Body of pancreas (tissue), 4 donors: ENCODE measurements at regions not wholly inside any gene's neighbourhood (a gene's known extent, or its start where the extent isn't known, plus 50 kb on each side); places are given as distances from the start of the nearest gene placed in this dataset.
"Not testable (repeated sequence)": the region's sequence is repeated elsewhere in the genome, so short reads cannot be mapped to it uniquely, and the experiment has no call there.

ENCODE experiments used
- ATAC-seq: fragments of 150-250 bp; one replicate; pipeline ENCODE4 v1.9.1; 2016
- DNase-seq, 4 donors: peaks; one replicate each; pipeline ENCODE4 v3.0.0-alpha.2; 2019
- H3K27ac ChIP-seq, 4 donors: fragments of 200-600 bp; sonication (generic); 1 replicate in 3 of 4; 2 replicates in 1 of 4; pipeline versions ENCODE4 v1.5.1 to v1.6.1; 2016 to 2019; ENCODE audit warnings: mild to moderate bottlenecking in 1 of 4, mixed read lengths in 1 of 4, moderate library complexity in 1 of 4
- H3K27me3 ChIP-seq, 2 donors: fragments of 200-600 bp; sonication (generic); one replicate each; pipeline ENCODE4 v1.6.0; 2016; ENCODE audit warnings: mild to moderate bottlenecking in 1 of 2
- H3K36me3 ChIP-seq, 2 donors: fragments of 200-600 bp; sonication (generic); replicated peaks in 1 of 2; 2 replicates each; pipeline ENCODE4 v1.5.1; 2016; ENCODE audit warnings: low read depth in 2 of 2; ENCODE audit not compliant: insufficient read depth in 1 of 2
- H3K4me1 ChIP-seq: fragments of 200-600 bp; sonication (generic); one replicate; pipeline ENCODE4 v1.6.0; 2016
- H3K4me3 ChIP-seq, 2 donors: fragments of 200-600 bp; sonication (generic); 1 replicate in 1 of 2; 2 replicates in 1 of 2; pipeline ENCODE4 v1.5.1; 2016 to 2019
- H3K9me3 ChIP-seq, 3 donors: fragments of 200-600 bp; sonication (generic); 1 replicate in 2 of 3; 2 replicates in 1 of 3; pipeline ENCODE4 v1.5.1; 2016
- CTCF ChIP-seq, 7 experiments: fragments of 450-650 bp in 4 of 7; fragments of 200-600 bp in 3 of 7; sonication (generic) in 3 of 7; IDR thresholded peaks; one replicate each; pipeline ENCODE4 v1.5.1; 2016 to 2019; ENCODE audit warnings: antibody characterized with exemption in 7 of 7
- POLR2A ChIP-seq, 3 donors: fragments of 450-650 bp; IDR thresholded peaks; one replicate each; pipeline ENCODE4 v1.6.1; 2016; ENCODE audit warnings: antibody characterized with exemption in 3 of 3, mild to moderate bottlenecking in 2 of 3
- WGBS, 2 donors: methylation state at CpG; one replicate each; pipeline ENCODE4 v1.1.5; 2017; 5-methylcytosine and 5-hydroxymethylcytosine counted together
- intact Hi-C: fragments of 100-400 bp; cut with DNase I; formaldehyde crosslinking; loops from one replicate; pipeline ENCODE4 v1.15.1; 2023

GRCh38 chr1:38773483-38773882, 86.1 kb downstream of the RRAGC start:
- H3K4me3 ChIP-seq: no peak overlapping the region
- no peaks in the 10 kb centered on the region for H3K4me1 ChIP-seq
- no peaks in the 10 kb centered on the region for H3K36me3 ChIP-seq
- no peaks in the 10 kb centered on the region for H3K27me3 ChIP-seq
- no peak for ATAC-seq
- no peaks in the 10 kb centered on the region for H3K9me3 ChIP-seq
- intact Hi-C loops: no loop called here
- 25 to 60% methylated on average over 2 of the region's 2 CpGs for WGBS, 2 donors
- no peak overlapping the region for H3K27ac ChIP-seq
- TF ChIP-seq CTCF (IDR thresholded peaks at IDR 0.05) (no peak), POLR2A (IDR thresholded peaks at IDR 0.05) (no peak)
- DNase-seq: no peak

GRCh38 chr1:38772953-38773352, 86.6 kb downstream of the RRAGC start:
- H3K27ac ChIP-seq: no peak overlapping the region
- no peak overlapping the region for H3K4me3 ChIP-seq
- WGBS, 2 donors: 45 to 46% methylated on average over 3 of the region's 3 CpGs
- no peaks in the 10 kb centered on the region for H3K9me3 ChIP-seq
- H3K4me1 ChIP-seq: no peaks in the 10 kb centered on the region
- intact Hi-C loops: no loop called here
- no peaks in the 10 kb centered on the region for H3K36me3 ChIP-seq
- TF ChIP-seq POLR2A (IDR thresholded peaks at IDR 0.05): no peak
- no peak for TF ChIP-seq CTCF (IDR thresholded peaks at IDR 0.05)
- no peaks in the 10 kb centered on the region for H3K27me3 ChIP-seq
- ATAC-seq (no peak), DNase-seq (no peak)

GRCh38 chr1:38772026-38772425, 87.5 kb downstream of the RRAGC start:
- 51 to 54% methylated on average over 4 of the region's 4 CpGs for WGBS, 2 donors
- DNase-seq: no peak
- Histone ChIP-seq H3K4me3 (no peak overlapping the region), H3K4me1 (no peaks in the 10 kb centered on the region), H3K27ac (no peak overlapping the region), H3K36me3 (no peaks in the 10 kb centered on the region), H3K9me3 (no peaks in the 10 kb centered on the region), H3K27me3 (no peaks in the 10 kb centered on the region)
- no peak for ATAC-seq
- intact Hi-C loops: no loop called here
- no peak for TF ChIP-seq POLR2A (IDR thresholded peaks at IDR 0.05)
- TF ChIP-seq CTCF (IDR thresholded peaks at IDR 0.05): no peak

GRCh38 chr1:38770516-38771173, 88.9 kb downstream of the RRAGC start:
- DNase-seq, ATAC-seq, H3K36me3 ChIP-seq, H3K4me1 ChIP-seq, H3K27ac ChIP-seq, H3K9me3 ChIP-seq, H3K27me3 ChIP-seq, intact Hi-C loops, H3K4me3 ChIP-seq: not testable (repeated sequence)
- 88 to 92% methylated on average over 3 of the region's 5 CpGs for WGBS, 2 donors

GRCh38 chr1:38766125-38766524, 93.4 kb downstream of the RRAGC start:
- Histone ChIP-seq H3K27me3 (no peaks in the 10 kb centered on the region), H3K36me3 (no peaks in the 10 kb centered on the region), H3K4me3 (no peak overlapping the region), H3K27ac (no peak overlapping the region), H3K9me3 (no peaks in the 10 kb centered on the region), H3K4me1 (no peaks in the 10 kb centered on the region)
- no peak for DNase-seq
- no peak for ATAC-seq
- TF ChIP-seq CTCF (IDR thresholded peaks at IDR 0.05) (no peak), POLR2A (IDR thresholded peaks at IDR 0.05) (no peak)
- intact Hi-C loops: no loop called here
- WGBS, 2 donors: 61% methylated on average over 5 to 7 of the region's 7 CpGs
